Occipital lobe (tissue), 1 donor: ENCODE measurements at regions not wholly inside any gene's neighbourhood (a gene's known extent, or its start where the extent isn't known, plus 50 kb on each side); places are given as distances from the start of the nearest gene placed in this dataset.
"Not testable (repeated sequence)": the region's sequence is repeated elsewhere in the genome, so short reads cannot be mapped to it uniquely, and the experiment has no call there.

ENCODE experiments used
- DNase-seq: peaks from one replicate; lab custom pipeline; 2025; lab: John Stamatoyannopoulos, UW

DNA sequence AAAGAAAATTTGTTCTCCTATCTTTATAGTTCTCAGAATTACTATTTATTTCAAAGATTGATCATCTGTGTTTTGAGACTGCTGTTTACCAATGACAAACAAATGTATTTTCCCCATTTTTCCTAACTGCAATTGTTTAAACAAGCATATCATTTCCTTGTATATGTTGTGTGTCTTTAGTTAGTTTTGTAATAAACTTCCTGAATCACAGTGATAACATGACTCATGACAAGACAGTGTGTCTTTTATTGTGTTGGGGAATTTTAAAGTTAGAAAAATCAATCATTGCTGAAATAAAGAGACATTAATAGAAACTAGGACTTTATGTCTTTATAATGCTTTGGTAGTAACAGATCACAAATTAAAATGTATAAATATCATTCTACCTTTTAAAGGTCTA lies 348.5 kb downstream of the KCNJ2 start:
- no peak for DNase-seq

DNA sequence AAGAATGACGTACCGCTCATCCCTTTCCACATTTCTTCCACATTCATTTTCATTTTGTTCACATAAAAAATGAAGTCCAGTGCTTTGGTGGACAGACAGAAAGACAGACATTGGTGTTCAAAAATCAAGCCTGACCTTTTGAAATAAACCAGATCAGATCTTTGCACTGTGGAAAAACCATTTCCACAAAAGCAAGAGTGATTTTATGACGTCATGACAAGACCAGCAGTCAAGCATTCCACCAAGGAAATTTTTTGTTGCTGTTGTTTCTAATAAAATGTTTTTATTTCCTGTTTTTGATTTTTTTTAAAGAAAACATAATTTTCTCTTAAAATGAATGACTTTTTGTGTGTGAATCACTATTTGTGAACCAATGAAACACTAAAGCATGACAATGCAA lies 350.0 kb downstream of the KCNJ2 start:
- DNase-seq = no peak

- no peak for DNase-seq
Observed at GRCh38 chr17:70520447-70520846, 351.1 kb downstream of the KCNJ2 start.

DNA sequence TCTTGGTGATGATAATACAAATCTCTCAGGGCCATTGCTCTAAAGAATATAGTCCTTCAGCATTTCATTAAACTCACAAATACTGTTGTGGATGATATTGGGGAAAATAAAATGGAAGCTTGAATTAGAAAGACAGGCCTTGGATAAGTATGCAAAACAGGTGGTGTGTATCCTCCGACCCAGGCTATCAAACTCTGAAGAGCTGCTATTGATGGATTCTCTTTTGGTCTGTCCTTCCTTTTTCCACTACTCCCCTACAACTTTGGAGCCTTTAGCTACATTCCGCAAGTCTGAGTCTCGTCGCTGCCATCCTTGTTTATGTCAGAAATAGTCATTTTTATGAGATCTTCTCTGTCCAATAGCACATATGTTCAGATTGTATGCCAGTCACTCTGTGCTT lies 351.6 kb downstream of the KCNJ2 start:
- no peak for DNase-seq

- no peak for DNase-seq
Observed at GRCh38 chr17:70521821-70522256, 352.5 kb downstream of the KCNJ2 start.

DNA sequence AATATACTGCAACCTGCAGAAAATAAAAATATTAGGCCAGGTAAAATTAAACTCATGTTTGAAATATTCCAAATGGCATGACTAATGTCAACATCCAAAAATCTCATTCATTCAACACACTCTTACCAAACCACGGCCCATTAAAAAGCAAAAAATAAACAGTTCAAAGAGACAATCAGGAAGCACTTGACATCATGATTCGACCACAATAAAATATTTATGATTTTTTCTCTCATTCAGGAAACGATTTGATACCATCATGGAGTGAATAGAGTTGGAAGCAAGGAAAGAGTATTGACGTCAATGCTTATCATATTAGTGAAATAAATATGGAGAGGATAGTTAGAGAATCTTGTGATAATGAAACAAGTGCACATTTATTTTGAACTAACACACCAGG lies 354.1 kb downstream of the KCNJ2 start:
- DNase-seq = no peak

DNA sequence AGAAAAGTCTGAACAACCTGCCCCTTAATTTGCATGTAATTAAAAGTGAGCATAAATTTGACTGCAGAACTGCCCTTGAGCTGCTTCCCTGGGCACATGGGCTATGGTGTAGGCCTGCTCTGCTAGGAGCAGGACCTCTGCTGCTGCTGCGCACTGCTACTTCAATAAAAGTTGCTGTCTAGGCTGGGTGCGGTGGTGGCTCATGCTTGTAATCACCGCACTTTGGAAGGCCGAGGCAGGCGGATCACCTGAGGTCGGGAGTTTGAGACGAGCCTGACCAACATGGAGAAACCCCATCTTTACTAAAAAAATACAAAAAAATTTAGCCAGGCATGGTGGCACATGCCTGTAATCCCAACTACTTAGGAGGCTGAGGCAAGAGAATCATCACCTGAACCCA lies 355.7 kb downstream of the KCNJ2 start:
- not testable (repeated sequence) for DNase-seq

- DNase-seq = no peak
Observed at GRCh38 chr17:70525961-70526360, 356.6 kb downstream of the KCNJ2 start.

- DNase-seq = no peak
Observed at GRCh38 chr17:70527364-70527888, 358.1 kb downstream of the KCNJ2 start.

- no peak for DNase-seq
Observed at GRCh38 chr17:70533427-70533826, 364.1 kb downstream of the KCNJ2 start.

GRCh38 chr17:70535986-70536385 lies 366.7 kb downstream of the KCNJ2 start:
- DNase-seq = no peak

DNA sequence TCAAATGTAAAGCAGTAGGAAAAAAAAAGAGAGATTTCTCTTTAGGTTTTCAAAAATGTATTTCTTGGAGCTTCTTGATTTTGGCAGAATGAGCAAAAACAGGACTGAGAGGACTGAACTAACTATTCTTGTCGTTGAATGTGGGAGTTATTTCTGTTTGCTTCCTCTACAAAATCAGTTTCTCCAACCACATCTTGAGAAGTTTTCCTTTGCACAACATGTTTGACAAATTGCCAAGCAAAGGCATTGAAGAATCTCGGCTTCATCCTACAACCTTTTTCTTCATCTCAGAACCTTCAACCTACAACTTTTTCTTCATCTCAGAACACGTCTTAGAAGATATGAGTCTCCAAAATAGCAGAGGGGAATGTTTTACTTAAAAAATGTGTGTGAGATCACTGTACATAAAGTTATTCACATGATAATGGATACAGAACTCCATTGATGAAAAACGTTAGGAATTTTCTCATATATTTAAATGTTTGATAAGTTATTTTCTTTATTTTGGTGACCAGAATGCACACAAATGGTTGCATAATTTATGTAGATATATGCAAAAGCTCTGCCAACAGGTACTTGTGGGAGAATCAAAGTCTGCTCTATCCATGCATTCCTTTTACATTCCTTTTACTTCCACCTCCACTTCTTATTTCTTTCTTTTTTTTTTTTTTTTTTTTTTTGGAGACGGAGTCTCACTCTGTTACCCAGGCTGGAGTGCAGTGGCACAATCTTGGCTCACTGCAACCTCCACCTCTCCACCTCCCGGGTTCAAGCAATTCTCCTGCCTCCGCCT lies 370.0 kb downstream of the KCNJ2 start:
- no peak for DNase-seq

GRCh38 chr17:70542876-70543275 lies 373.5 kb downstream of the KCNJ2 start:
- DNase-seq = no peak

GRCh38 chr17:70544317-70544716 lies 375.0 kb downstream of the KCNJ2 start:
- DNase-seq = no peak

DNA sequence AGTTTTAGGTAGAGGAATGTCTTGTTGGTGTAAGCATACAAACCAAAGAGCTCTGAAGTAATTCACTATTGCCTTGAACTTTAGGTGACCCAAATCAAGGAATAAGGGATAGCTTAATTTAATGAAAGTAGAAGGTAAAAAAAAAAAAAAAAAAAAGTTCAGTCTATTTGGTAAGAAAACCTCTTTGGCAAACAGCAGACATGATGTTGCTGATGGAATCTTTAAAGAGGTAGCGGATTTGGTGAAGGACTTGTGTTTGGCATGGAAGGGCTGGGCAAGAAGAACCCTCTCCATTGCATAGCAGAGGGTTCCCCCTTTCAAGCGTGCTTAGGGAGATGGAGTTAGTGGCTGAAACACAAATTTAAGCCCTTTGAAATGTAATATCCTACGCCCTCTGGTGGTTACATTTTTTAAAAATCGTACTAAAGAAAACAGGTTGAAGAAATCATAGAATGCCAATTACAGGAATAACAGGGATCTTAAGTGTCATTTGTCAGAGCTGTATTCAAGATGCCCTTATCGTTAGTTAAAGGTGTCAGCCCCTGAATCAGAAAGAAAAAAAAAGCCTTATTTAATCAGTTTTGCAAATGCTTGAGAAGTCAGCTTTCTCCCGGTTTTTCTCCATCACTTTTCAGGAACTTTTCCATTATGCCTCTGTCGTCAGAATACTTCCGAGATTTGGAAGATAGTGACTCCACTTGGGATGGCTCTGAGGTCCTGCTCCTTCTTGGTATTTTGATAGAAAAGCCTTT lies 383.1 kb downstream of the KCNJ2 start:
- DNase-seq = no peak

- no peak for DNase-seq
Observed at GRCh38 chr17:70552982-70553334, 383.6 kb downstream of the KCNJ2 start.

DNA sequence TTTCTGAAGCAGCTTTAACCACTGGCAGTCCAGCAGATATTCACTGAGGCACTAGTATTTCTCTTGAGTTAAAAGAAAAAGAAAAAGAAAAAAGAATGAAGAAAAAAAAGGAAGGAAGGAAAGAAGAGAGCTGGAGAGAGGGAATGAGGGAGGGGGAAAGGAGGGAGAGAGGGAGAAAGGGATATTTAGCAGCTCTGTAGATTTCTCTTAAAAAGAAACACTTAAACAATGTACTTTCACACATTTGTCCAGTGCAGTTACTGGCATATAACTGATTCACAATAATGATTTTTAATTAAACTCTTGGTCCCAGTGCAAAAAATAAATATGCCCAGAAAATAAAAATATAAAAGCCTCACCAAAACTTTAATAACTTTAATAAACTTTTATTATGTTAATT lies 386.4 kb downstream of the KCNJ2 start:
- DNase-seq = no peak

DNA sequence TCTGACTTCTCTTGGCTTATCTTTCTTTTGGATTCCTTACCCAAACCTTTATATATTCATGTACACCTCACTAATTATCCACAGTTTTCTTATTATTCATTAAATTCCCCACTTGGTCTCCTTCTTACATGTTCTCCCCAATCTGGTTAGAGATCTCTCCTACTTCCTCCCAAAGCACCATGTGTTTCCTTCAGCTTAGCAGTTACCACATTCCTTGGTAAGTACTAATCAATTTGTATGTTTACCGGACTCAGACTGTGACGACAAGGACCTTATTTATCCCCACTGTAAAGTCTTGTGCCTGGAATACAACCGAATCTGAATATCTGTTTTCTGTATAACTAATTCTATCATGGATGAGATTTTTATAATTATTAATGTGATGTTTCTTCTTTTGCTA lies 389.5 kb downstream of the KCNJ2 start:
- no peak for DNase-seq

DNA sequence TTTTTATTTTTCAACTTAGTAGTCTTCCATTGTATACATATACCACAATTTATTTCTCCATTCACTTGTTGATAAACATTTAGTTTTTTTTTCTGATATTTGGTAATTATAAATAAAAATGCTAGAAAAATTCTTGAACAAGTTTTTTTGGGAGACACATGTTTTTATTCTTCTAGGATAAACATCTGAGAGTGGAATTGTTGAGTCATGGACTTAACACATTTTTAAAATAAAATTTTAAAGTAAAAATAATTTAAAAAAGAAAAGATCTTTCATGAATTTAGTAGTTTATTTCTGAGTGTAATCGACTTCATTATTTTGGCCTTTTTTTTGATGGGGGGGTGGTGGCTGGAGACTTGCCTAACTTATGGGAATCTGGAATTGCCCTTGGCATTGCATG lies 391.1 kb downstream of the KCNJ2 start:
- no peak for DNase-seq

DNA sequence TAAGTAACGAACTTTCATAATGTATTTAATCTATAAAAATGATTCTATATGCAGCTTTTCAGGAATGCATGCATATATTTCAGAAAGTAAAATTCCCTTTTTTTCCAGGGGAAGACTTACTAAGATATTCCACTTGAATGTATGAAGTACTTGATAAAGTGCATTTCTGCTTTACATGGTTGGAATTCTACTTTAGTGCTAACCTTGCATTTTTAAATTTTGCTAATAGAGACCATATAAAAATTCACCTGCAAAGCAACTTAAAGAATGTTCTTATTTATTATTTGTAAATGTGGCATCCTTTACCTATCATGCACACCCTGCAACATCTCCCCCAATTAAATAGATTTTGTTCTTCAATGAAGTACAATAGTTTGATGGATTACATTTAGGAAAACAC lies 392.8 kb downstream of the KCNJ2 start:
- no peak for DNase-seq

- DNase-seq = no peak
Observed at GRCh38 chr17:70563281-70563820, 394.0 kb downstream of the KCNJ2 start.

- no peak for DNase-seq
Observed at GRCh38 chr17:70564006-70564620, 394.8 kb downstream of the KCNJ2 start.
